ENCODE measurements at regions not wholly inside any gene's neighbourhood (a gene's known extent, or its start where the extent isn't known, plus 50 kb on each side); places are given as distances from the start of the nearest gene placed in this dataset.

DNA sequence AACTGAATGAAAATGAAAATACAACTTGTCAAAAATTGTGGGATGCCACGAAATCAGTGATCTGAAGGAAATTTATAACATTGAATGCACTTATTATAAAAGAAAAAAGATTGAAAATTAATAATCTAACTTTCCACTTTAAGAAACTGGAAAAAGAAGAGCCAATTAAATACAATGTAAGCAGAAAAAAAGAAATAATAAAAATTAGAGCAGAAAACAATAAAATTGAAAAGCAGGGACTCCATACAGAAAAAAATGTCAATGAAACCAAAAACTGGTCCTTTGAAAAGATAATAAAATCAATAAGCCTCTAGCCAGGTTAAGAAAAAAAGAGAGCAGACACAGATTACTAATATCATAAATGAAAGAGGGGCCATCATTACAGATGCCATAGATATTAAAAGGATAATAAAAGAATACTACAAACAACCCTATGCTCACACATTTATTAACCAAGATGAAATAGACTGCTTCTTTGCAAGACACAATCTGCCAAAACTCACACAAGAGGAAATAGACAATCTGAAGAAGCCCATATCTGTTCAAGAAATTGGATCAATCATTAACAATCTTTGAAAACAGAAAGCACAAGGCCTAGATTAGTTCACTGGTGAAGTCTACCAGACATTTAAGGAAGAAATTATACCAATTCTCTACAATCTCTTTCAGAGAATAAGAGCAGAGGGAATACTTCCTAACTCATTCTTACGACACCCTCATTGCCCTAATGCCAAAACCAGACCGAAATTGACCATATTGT lies 233.8 kb upstream of the NEBL start:
- H3K27ac ChIP-seq (ENCODE audit: low read length): no peak overlapping the region
- H3K36me3 ChIP-seq (ENCODE audit: insufficient read depth, low read length): no peaks in the 10 kb centered on the region
- H2AFZ ChIP-seq (ENCODE audit: low read depth, low read length): no peak overlapping the region
- no peaks in the 10 kb centered on the region for H3K4me1 ChIP-seq (ENCODE audit: insufficient read depth, low read length)
- ATAC-seq (ENCODE audit: insufficient read depth, low read depth) (no peak), DNase-seq (no peak)
- no peaks in the 10 kb centered on the region for H3K79me2 ChIP-seq (ENCODE audit: insufficient read depth, low read length)
- H3K27me3 ChIP-seq (ENCODE audit: insufficient read depth, low read length, poor library complexity): no peaks in the 10 kb centered on the region
- H3K4me2 ChIP-seq (ENCODE audit: insufficient read depth, low read length): no peak overlapping the region
- no peak overlapping the region for H3K4me3 ChIP-seq (ENCODE audit: low read depth in 1 of 2, low read length in 2 of 2)
- TF ChIP-seq, protein P1, sequence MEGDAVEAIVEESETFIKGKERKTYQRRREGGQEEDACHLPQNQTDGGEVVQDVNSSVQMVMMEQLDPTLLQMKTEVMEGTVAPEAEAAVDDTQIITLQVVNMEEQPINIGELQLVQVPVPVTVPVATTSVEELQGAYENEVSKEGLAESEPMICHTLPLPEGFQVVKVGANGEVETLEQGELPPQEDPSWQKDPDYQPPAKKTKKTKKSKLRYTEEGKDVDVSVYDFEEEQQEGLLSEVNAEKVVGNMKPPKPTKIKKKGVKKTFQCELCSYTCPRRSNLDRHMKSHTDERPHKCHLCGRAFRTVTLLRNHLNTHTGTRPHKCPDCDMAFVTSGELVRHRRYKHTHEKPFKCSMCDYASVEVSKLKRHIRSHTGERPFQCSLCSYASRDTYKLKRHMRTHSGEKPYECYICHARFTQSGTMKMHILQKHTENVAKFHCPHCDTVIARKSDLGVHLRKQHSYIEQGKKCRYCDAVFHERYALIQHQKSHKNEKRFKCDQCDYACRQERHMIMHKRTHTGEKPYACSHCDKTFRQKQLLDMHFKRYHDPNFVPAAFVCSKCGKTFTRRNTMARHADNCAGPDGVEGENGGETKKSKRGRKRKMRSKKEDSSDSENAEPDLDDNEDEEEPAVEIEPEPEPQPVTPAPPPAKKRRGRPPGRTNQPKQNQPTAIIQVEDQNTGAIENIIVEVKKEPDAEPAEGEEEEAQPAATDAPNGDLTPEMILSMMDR (IDR thresholded peaks at IDR 0.05; ENCODE audit: borderline replicate concordance, extremely low read depth, low read length, poor library complexity, severe bottlenecking): no peak
- no peak for TF ChIP-seq EZH2 (IDR thresholded peaks at IDR 0.05; ENCODE audit: borderline replicate concordance, low read depth, low read length, severe bottlenecking)
- no peaks in the 10 kb centered on the region for H3K9me3 ChIP-seq (ENCODE audit: insufficient read depth, low read length, severe bottlenecking)
- H4K20me1 ChIP-seq (ENCODE audit: insufficient read depth, low read length): no peaks in the 10 kb centered on the region
- no peak overlapping the region for H3K9ac ChIP-seq (ENCODE audit: low read depth, low read length)

- H3K4me3 ChIP-seq (ENCODE audit: low read depth in 1 of 2, low read length in 2 of 2): no peak overlapping the region
Measured at GRCh38 chr10:21130108-21130507, 233.0 kb upstream of the NEBL start.

DNA sequence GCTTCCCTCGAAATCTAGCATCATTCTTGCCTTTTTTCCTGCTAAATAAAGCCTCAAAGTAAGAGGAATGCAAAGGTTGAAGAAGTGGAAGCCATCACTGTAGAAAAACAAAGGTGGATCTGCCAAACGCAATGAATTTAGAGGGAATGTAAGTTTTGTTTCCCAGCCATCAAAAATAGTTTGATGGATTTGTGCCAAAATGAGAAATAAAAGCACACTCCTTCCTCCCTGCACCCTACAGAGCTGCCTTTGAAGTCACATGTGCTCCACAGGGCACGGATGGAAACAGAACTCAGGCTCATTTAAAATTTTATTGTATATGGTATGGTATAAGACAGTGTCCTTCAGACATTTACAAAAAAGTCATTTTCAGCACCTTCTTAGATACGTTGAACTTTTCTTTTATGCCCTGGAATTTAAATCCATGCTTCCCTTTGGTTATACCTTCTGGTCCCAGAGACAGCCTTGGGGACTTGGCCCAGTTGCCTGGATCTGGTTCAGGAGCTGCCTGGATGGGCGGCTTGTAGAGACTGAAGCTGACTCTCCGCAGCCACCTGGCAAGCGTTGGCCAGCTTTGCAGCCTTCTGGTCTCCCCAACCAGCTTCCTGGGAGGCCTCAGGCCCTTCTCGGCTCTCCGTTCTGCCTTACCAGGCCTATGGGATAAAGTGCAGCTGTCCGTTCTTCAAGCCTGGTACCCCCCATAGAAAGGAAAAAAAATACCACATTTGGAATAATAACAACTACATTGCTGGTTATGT lies 228.5 kb upstream of the NEBL start:
- H3K4me2 ChIP-seq (ENCODE audit: insufficient read depth, low read length): no peak overlapping the region
- H3K36me3 ChIP-seq (ENCODE audit: insufficient read depth, low read length): no peaks in the 10 kb centered on the region
- TF ChIP-seq, protein P1 (IDR thresholded peaks at IDR 0.05; ENCODE audit: borderline replicate concordance, extremely low read depth, low read length, poor library complexity, severe bottlenecking): no peak
- TF ChIP-seq EZH2 (IDR thresholded peaks at IDR 0.05; ENCODE audit: borderline replicate concordance, low read depth, low read length, severe bottlenecking): no peak
- no peaks in the 10 kb centered on the region for H3K79me2 ChIP-seq (ENCODE audit: insufficient read depth, low read length)
- H3K27ac ChIP-seq (ENCODE audit: low read length): no peak overlapping the region
- H3K9me3 ChIP-seq (ENCODE audit: insufficient read depth, low read length, severe bottlenecking): no peaks in the 10 kb centered on the region
- no peak for ATAC-seq (ENCODE audit: insufficient read depth, low read depth)
- H3K27me3 ChIP-seq (ENCODE audit: insufficient read depth, low read length, poor library complexity): no peaks in the 10 kb centered on the region
- no peak overlapping the region for H2AFZ ChIP-seq (ENCODE audit: low read depth, low read length)
- no peaks in the 10 kb centered on the region for H3K4me1 ChIP-seq (ENCODE audit: insufficient read depth, low read length)
- DNase-seq: no peak
- no peak overlapping the region for H3K4me3 ChIP-seq (ENCODE audit: low read depth in 1 of 2, low read length in 2 of 2)
- H4K20me1 ChIP-seq (ENCODE audit: insufficient read depth, low read length): no peaks in the 10 kb centered on the region
- no peak overlapping the region for H3K9ac ChIP-seq (ENCODE audit: low read depth, low read length)

More at GRCh38 chr10:21130108-21130507, 233.0 kb upstream of the NEBL start:
- TF ChIP-seq, protein P1 (IDR thresholded peaks at IDR 0.05; ENCODE audit: borderline replicate concordance, extremely low read depth, low read length, poor library complexity, severe bottlenecking): no peak
- no peak for TF ChIP-seq EZH2 (IDR thresholded peaks at IDR 0.05; ENCODE audit: borderline replicate concordance, low read depth, low read length, severe bottlenecking)
- H3K9me3 ChIP-seq (ENCODE audit: insufficient read depth, low read length, severe bottlenecking): no peaks in the 10 kb centered on the region
- H3K4me1 ChIP-seq (ENCODE audit: insufficient read depth, low read length): no peaks in the 10 kb centered on the region
- H3K27me3 ChIP-seq (ENCODE audit: insufficient read depth, low read length, poor library complexity): no peaks in the 10 kb centered on the region
- H2AFZ ChIP-seq (ENCODE audit: low read depth, low read length): no peak overlapping the region
- no peaks in the 10 kb centered on the region for H3K79me2 ChIP-seq (ENCODE audit: insufficient read depth, low read length)
- no peak overlapping the region for H3K27ac ChIP-seq (ENCODE audit: low read length)
- H3K36me3 ChIP-seq (ENCODE audit: insufficient read depth, low read length): no peaks in the 10 kb centered on the region
- no peak overlapping the region for H3K9ac ChIP-seq (ENCODE audit: low read depth, low read length)
- no peaks in the 10 kb centered on the region for H4K20me1 ChIP-seq (ENCODE audit: insufficient read depth, low read length)
- DNase-seq (no peak), ATAC-seq (ENCODE audit: insufficient read depth, low read depth) (no peak)
- no peak overlapping the region for H3K4me2 ChIP-seq (ENCODE audit: insufficient read depth, low read length)

All from DND-41 (cell line).